Putamen (tissue), 1 donor: ENCODE measurements at regions not wholly inside any gene's neighbourhood (a gene's known extent, or its start where the extent isn't known, plus 50 kb on each side); places are given as distances from the start of the nearest gene placed in this dataset.
"Not testable (repeated sequence)": the region's sequence is repeated elsewhere in the genome, so short reads cannot be mapped to it uniquely, and the experiment has no call there.

Source experiments
- DNase-seq: peaks from one replicate; pipeline ENCODE4 v3.0.0-alpha.2; 2016; ENCODE audit warnings: low spot score

DNA sequence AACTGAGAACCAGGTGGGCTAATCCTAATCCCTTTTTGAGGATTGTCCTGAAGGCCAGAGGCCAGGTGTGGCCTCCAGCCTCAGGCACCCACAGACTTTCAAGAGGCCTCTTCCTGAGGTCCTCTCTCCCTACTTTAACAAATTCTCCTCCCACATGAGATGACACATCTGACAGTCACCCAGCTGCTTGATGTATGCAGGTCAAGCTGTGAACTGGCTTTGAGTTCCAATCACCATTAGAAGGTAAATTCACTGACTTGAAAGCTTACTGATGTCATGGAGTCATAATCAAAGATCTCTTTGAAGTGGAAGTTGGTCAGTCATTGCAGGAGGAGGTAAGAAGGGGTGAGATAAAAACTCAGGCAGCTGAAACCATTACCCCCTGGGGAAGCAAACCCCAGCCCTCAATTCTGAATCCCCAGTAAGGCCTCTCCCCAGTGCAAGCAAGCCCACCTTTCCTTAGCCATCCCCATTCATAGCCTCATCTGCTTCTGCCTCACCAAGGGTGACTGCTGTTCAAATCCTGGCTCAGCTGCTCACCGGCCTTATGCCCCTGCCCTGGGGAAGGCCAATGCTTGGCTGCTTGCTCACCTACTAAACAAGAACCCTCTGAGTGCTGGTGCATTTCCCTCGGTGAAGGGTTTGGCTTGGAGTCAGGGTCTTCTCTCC, 196.3 kb downstream of the BCL2L11 start:
- not testable (repeated sequence) for DNase-seq

DNA sequence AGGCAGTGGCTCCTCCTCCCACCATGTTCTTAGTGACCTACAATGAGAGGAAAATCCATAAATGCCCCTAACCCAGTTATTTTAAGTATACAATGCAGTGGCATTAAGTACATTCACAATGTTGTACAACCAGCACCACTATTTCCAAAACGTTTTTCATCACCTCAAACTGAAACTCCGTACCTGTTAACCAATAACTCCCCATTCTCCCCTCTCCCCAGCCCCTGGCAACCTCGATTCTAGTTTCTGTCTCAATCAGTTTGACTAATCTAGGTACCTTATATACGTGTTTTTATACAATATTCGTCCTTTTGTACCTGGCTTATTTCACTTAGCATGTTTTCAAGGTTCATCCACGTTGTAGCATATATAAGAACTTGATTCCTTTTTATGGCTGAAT, 198.8 kb downstream of the BCL2L11 start:
- not testable (repeated sequence) for DNase-seq

DNA sequence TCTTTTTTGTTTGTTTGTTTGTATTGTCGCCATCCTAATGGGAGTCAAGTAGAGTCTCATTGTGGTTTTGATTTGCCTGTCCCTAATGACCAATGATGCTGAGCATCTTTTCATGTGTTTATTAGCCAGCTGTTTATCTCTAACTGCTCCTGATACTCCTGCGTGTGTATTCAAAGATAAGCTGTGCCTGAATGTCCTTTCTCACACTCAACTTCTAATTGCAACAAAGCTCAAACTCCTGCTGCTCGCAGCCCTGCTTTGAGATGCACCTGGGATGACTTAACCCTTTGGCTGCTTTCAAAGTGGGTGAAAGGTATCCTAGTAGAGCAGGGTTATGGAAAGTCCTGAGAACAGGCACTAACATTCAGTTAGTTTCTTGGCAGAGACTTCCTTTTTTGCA, 199.6 kb downstream of the BCL2L11 start:
- not testable (repeated sequence) for DNase-seq

DNA sequence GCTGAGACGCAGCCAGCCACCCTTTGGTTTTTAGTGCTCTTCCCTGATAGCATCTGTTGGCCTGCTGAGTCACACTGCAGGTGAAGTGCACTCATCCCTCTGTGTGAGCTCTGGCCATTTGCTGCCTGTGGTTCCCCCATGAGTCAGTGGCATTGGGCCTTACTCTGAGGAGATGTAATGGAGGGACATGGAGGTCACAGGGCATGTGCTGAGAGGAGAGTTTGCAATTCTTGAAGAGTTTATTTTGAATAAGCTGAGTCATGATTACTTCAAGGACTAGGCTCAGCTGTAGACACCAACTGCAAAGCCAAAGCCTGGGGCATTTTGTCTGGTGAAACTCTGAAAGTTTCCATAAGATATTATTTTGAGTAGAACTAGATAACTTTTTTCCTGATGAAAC, 200.3 kb downstream of the BCL2L11 start:
- DNase-seq: not testable (repeated sequence)

- DNase-seq: not testable (repeated sequence)
Observed at GRCh38 chr2:111323384-111323783, 202.7 kb downstream of the BCL2L11 start.

GRCh38 chr2:111327726-111328125, 207.0 kb downstream of the BCL2L11 start:
- not testable (repeated sequence) for DNase-seq

DNA sequence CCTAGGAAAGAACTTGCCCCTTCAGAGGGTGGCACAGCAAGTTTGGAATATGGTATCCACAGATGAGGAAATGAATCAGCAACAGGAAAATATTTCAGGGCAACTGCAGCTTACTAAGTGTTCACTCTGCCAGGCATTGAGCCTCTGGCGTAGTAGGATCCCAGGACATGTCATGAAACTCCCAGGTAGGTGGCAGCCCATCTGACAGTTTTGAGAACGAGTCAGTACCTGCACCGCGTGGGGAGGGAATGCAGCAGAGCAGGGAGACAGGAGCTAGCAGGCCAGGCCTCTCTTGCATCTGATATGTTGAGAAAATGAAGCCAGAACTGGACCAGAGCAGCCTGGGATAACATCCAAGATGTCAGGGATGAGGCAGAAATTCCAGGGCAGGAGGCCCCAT, 208.6 kb downstream of the BCL2L11 start:
- DNase-seq: not testable (repeated sequence)

DNA sequence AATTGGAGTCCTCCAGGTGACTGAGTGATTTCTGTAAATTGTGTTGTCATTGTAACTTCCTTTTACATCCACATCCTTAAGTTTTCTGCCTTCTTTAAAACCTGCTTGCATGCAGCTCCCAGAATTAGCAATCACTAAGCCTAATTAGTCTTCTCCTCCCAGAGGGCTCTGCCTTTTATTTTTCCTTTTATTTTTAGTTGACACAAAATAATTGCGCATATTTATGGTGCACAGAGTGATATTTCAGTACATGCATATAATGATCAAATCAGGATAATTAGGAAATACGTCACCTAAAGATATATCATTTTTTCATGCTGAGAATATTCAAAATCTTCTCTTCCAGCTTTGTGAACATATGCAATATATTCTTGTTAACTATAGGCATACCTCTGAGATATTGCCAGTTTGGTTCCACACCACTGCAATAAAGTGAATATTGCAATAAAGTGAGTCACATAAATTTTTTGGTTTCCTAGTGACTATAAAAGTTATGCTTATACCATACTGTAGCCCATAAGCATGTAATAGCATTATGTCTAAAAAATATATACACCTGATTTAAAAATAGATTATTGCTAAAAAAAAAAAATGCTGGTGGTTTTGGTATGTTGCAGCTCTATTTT, 210.5 kb downstream of the BCL2L11 start:
- not testable (repeated sequence) for DNase-seq

- DNase-seq: not testable (repeated sequence)
Observed at GRCh38 chr2:111335220-111335907, 214.7 kb downstream of the BCL2L11 start.

- not testable (repeated sequence) for DNase-seq
Observed at GRCh38 chr2:111338474-111338873, 217.8 kb downstream of the BCL2L11 start.

- DNase-seq: not testable (repeated sequence)
Observed at GRCh38 chr2:111339476-111339875, 218.8 kb downstream of the BCL2L11 start.

DNA sequence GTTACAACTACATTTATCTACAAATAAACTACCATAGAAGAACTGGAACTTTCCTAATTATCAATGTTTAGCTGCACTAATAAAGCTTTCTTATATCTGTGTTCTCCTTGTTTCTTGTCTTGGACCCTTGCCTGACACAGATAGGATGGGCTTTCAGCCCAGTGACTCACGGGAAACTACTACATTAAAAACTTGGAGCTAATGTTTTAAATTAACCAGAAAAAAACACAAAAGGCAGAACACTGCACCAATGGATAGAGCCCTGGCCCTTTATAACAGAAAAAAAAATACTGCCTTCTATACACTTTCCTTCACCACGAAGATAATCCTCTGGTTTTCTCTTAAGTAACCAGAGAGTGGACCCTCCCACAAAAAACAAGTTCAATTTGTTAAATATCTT, 223.9 kb downstream of the BCL2L11 start:
- not testable (repeated sequence) for DNase-seq

GRCh38 chr2:111345439-111345838, 224.7 kb downstream of the BCL2L11 start:
- not testable (repeated sequence) for DNase-seq

GRCh38 chr2:111346018-111346930, 225.6 kb downstream of the BCL2L11 start:
- not testable (repeated sequence) for DNase-seq

DNA sequence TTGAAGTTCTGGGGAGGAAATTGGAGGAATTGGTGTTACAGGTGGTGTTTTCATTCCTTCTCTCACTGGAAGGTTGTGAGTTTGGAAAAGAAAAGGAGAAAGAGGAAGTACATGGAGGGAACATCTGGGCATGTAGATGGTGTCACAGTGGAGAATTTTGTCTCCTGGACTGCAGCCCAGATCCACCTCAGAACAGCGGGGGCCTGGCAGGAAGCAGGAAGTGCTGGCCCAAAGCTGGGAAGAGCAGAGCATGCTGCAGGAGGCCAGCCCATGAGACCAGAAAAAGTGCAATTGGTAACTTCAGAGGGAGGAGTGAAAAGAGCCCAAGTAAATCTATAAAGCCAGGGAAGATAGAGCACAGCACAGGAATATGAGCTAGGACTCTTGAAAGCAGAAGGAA, 227.0 kb downstream of the BCL2L11 start:
- not testable (repeated sequence) for DNase-seq

DNA sequence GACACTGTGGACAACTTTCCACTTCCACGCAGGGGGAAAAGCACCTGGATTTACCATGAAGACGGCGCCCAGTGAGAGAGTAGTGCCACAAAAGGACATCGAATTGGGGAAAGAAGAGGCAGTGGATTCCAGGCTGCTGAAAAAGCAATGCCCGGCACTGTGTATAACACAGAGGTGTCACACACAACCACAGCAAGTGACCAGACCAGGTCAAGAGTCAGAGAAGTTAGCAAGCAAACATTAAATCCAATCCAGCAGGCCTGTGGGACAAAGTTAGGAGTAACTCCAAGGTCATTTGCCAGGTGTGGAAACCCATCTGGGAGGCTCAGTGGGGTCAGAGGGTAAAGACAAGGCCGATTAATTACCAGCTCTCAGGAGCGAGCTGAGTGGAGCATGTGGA, 227.6 kb downstream of the BCL2L11 start:
- DNase-seq: not testable (repeated sequence)

GRCh38 chr2:111355022-111355817, 234.5 kb downstream of the BCL2L11 start:
- not testable (repeated sequence) for DNase-seq

- DNase-seq: not testable (repeated sequence)
Observed at GRCh38 chr2:111355823-111356511, 235.3 kb downstream of the BCL2L11 start.

DNA sequence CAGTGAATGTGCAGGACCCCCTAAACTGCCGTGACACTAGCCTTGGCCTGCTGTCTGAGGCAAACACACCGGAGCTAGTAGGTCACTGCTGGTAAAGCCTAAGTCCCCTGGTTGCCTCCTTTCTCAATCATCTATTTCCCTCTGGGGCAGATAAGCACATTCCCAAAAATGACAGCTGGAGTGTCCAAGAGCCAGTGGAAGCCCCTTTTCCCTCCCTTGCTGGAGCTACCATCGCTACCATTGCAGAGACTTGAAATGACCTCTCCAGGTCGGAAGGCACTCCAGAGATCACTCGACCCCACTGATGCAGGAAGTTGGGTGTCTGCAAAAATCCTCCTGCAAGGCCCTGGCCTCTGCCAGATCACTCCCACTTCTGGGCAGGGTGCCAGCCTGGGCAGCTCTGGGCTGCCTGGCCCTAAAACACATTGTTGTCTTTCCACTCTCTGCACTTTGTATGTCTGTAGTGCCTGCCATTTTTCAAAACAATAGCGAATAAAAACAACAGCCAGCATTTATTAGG, 235.9 kb downstream of the BCL2L11 start:
- not testable (repeated sequence) for DNase-seq

DNA sequence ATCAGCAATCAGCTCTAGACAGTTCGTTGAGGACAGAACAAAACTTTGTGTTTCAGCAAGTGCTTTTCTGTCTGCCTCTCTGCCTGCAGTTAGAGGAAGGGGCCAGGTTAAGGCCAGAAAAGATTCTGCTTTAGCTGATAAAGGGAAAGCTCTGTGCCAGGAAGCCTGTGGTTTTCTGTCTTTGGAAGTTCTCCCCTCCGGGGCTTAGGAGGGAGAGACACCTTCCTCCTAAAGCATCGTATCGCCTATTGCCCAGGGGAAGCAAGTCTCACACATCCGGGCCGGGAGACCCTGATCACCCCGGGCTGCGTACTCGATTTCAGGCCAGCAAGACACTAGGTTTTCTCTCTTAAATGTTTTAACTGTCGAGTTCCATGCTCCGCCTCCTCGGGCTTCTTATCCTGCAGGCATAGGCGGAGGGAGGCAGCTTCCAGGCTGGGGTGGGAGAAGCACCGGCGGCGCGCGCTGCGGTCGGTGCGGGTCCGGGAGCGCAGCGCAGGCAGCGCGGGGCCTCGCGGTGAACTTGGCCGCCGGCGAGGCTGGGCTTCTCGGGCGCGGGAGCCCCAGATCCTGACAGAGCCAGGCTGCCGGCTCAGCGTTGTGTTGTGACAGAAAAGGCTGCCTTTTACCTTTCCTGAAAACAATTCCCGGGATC, 245.4 kb downstream of the BCL2L11 start:
- not testable (repeated sequence) for DNase-seq
